NCI-H2196 treated with DMSO at 0.1 percent for 48 hours (cell line): ENCODE measurements at regions not wholly inside any gene's neighbourhood (a gene's known extent, or its start where the extent isn't known, plus 50 kb on each side); places are given as distances from the start of the nearest gene placed in this dataset.
"Not testable (repeated sequence)": the region's sequence is repeated elsewhere in the genome, so short reads cannot be mapped to it uniquely, and the experiment has no call there.

Experiments
- DNase-seq: peaks from one replicate; lab custom pipeline; 2025; ENCODE audit not compliant: unreplicated experiment; lab: John Stamatoyannopoulos, UW

- no peak for DNase-seq
These were observed 141.6 kb upstream of the RIOK3 start for GRCh38 chr18:23311351-23312121.

GRCh38 chr18:23313379-23313778 is 139.7 kb upstream of the RIOK3 start:
- no peak for DNase-seq

GRCh38 chr18:23314672-23315071 is 138.4 kb upstream of the RIOK3 start:
- DNase-seq = no peak

GRCh38 chr18:23316316-23316715 is 136.8 kb upstream of the RIOK3 start:
- no peak for DNase-seq

- no peak for DNase-seq
These were observed 136.1 kb upstream of the RIOK3 start for GRCh38 chr18:23316988-23317387.

GRCh38 chr18:23317975-23318675 is 135.0 kb upstream of the RIOK3 start:
- DNase-seq = no peak

GRCh38 chr18:23320709-23321236 is 132.3 kb upstream of the RIOK3 start:
- no peak for DNase-seq

- no peak for DNase-seq
These were observed 131.1 kb upstream of the RIOK3 start for GRCh38 chr18:23321996-23322395.

GRCh38 chr18:23324056-23324811 is 128.9 kb upstream of the RIOK3 start:
- DNase-seq = no peak

- DNase-seq = no peak
These were observed 128.2 kb upstream of the RIOK3 start for GRCh38 chr18:23324861-23325260.

GRCh38 chr18:23329671-23330070 is 123.4 kb upstream of the RIOK3 start:
- not testable (repeated sequence) for DNase-seq

- DNase-seq = no peak
These were observed 122.7 kb upstream of the RIOK3 start for GRCh38 chr18:23330423-23330822.

GRCh38 chr18:23331091-23331920 is 121.8 kb upstream of the RIOK3 start:
- no peak for DNase-seq

GRCh38 chr18:23332356-23332755 is 120.7 kb upstream of the RIOK3 start:
- no peak for DNase-seq

- no peak for DNase-seq
These were observed 119.3 kb upstream of the RIOK3 start for GRCh38 chr18:23333827-23334226.

GRCh38 chr18:23334569-23334968 is 118.5 kb upstream of the RIOK3 start:
- no peak for DNase-seq

- DNase-seq = no peak
These were observed 117.0 kb upstream of the RIOK3 start for GRCh38 chr18:23336101-23336500.

GRCh38 chr18:23337599-23338444 is 115.3 kb upstream of the RIOK3 start:
- no peak for DNase-seq

- DNase-seq = no peak
These were observed 112.4 kb upstream of the RIOK3 start for GRCh38 chr18:23340661-23341060.

GRCh38 chr18:23341383-23341782 is 111.7 kb upstream of the RIOK3 start:
- no peak for DNase-seq
